ENCODE measurements at regions not wholly inside any gene's neighbourhood (a gene's known extent, or its start where the extent isn't known, plus 50 kb on each side); places are given as distances from the start of the nearest gene placed in this dataset.

- no peak for TF ChIP-seq CTCF (IDR thresholded peaks at IDR 0.05; ENCODE audit: insufficient read depth, low read length, severe bottlenecking)
- Histone ChIP-seq H3K4me3 (ENCODE audit: low read depth, low read length) (no peak overlapping the region), H3K27me3 (ENCODE audit: control insufficient read depth, insufficient read depth, low read length) (no peaks in the 10 kb centered on the region), H3K36me3 (ENCODE audit: control insufficient read depth, insufficient read depth, low read length) (no peaks in the 10 kb centered on the region)
- DNase-seq (ENCODE audit: low read depth), result no peak
- FAIRE-seq, result no peak
Observed at GRCh38 chr18:38459131-38459994, 893.8 kb upstream of the CELF4 start.

DNA sequence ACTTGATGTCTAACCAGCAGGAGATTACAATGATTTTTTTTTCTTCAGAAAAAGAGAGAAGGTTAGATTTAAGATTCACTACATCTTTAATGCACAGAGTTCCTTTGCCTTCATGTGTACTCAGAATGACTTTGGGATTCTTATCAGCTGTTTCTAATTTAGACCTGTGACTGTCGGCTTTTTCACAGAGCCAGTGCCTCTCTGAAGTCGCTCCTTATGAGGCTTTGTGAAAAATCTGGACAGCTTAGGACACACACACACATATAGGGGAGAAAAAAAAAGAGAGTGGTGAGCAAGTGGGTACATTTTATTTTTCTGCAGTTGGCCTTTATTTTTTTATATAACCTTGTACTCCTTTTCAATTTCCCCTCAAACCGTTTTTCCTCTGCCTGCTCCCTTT, 893.1 kb upstream of the CELF4 start:
- H3K36me3 ChIP-seq (ENCODE audit: control insufficient read depth, insufficient read depth, low read length), result no peaks in the 10 kb centered on the region
- no peaks in the 10 kb centered on the region for H3K27me3 ChIP-seq (ENCODE audit: control insufficient read depth, insufficient read depth, low read length)
- DNase-seq (ENCODE audit: low read depth), result no peak
- no peak overlapping the region for H3K4me3 ChIP-seq (ENCODE audit: low read depth, low read length)
- FAIRE-seq, result no peak
- TF ChIP-seq CTCF (IDR thresholded peaks at IDR 0.05; ENCODE audit: insufficient read depth, low read length, severe bottlenecking), result no peak

- FAIRE-seq, result no peak
- TF ChIP-seq CTCF (IDR thresholded peaks at IDR 0.05; ENCODE audit: insufficient read depth, low read length, severe bottlenecking), result no peak
- H3K36me3 ChIP-seq (ENCODE audit: control insufficient read depth, insufficient read depth, low read length), result no peaks in the 10 kb centered on the region
Observed at GRCh38 chr18:38456253-38456652, 890.7 kb upstream of the CELF4 start.

GRCh38 chr18:38454764-38455469, 889.3 kb upstream of the CELF4 start:
- no peak for FAIRE-seq
- H3K27me3 ChIP-seq (ENCODE audit: control insufficient read depth, insufficient read depth, low read length), result no peaks in the 10 kb centered on the region
- no peak for TF ChIP-seq CTCF (IDR thresholded peaks at IDR 0.05; ENCODE audit: insufficient read depth, low read length, severe bottlenecking)
- no peaks in the 10 kb centered on the region for H3K36me3 ChIP-seq (ENCODE audit: control insufficient read depth, insufficient read depth, low read length)
- H3K4me3 ChIP-seq (ENCODE audit: low read depth, low read length), result no peak overlapping the region
- DNase-seq (ENCODE audit: low read depth), result no peak

More at GRCh38 chr18:38456253-38456652, 890.7 kb upstream of the CELF4 start:
- DNase-seq (ENCODE audit: low read depth), result no peak
- H3K27me3 ChIP-seq (ENCODE audit: control insufficient read depth, insufficient read depth, low read length), result no peaks in the 10 kb centered on the region
- H3K4me3 ChIP-seq (ENCODE audit: low read depth, low read length), result no peak overlapping the region

DNA sequence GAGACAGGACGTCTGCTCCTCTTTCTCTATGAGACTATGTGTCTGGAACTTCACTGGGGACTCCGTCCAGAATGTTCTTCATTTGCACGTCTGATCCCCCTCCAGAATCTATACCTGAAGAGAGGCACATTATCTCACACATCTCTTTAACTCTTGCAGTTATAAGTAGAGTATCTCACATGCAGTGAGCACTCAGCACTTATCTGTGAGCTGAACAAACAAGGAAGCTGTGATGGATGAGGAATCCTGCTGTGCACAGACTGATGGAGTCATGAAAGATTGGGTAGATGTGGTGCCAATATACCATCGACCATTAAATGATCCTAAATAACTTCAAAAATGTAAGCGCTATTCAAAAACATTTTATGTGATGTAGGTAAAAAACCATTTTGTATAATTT, 888.3 kb upstream of the CELF4 start:
- DNase-seq (ENCODE audit: low read depth) (no peak), FAIRE-seq (no peak)
- H3K36me3 ChIP-seq (ENCODE audit: control insufficient read depth, insufficient read depth, low read length), result no peaks in the 10 kb centered on the region
- no peaks in the 10 kb centered on the region for H3K27me3 ChIP-seq (ENCODE audit: control insufficient read depth, insufficient read depth, low read length)
- no peak overlapping the region for H3K4me3 ChIP-seq (ENCODE audit: low read depth, low read length)
- no peak for TF ChIP-seq CTCF (IDR thresholded peaks at IDR 0.05; ENCODE audit: insufficient read depth, low read length, severe bottlenecking)

Measured in bronchial epithelial cell (primary cell).